Glutamatergic neuron (in vitro differentiated cells): ENCODE measurements at regions not wholly inside any gene's neighbourhood (a gene's known extent, or its start where the extent isn't known, plus 50 kb on each side); places are given as distances from the start of the nearest gene placed in this dataset.

Experiments
- DNase-seq: peaks from one replicate; pipeline ENCODE4 v3.0.0; 2022
- H3K27ac Mint-ChIP-seq: one replicate; pipeline ENCODE4 v1.8.0; 2020; ENCODE audit warnings: mild to moderate bottlenecking, mixed read lengths, inconsistent platforms; ENCODE audit not compliant: unreplicated experiment
- H3K27me3 Mint-ChIP-seq: one replicate; pipeline ENCODE4 v1.8.0; 2020; ENCODE audit warnings: mild to moderate bottlenecking, moderate library complexity, mixed read lengths, inconsistent platforms; ENCODE audit not compliant: unreplicated experiment
- H3K36me3 Mint-ChIP-seq: one replicate; pipeline ENCODE4 v1.8.0; 2020; ENCODE audit warnings: mild to moderate bottlenecking, mixed read lengths, inconsistent platforms; ENCODE audit not compliant: unreplicated experiment
- H3K4me1 Mint-ChIP-seq: one replicate; pipeline ENCODE4 v1.8.0; 2020; ENCODE audit warnings: mild to moderate bottlenecking, low read depth, mixed read lengths, inconsistent platforms; ENCODE audit not compliant: unreplicated experiment
- H3K4me3 Mint-ChIP-seq: one replicate; pipeline ENCODE4 v1.8.0; 2020; ENCODE audit warnings: mild to moderate bottlenecking, mixed read lengths, inconsistent platforms; ENCODE audit not compliant: unreplicated experiment
- H3K9me3 Mint-ChIP-seq: one replicate; pipeline ENCODE4 v1.8.0; 2020; ENCODE audit warnings: mild to moderate bottlenecking, moderate library complexity, mixed read lengths, inconsistent platforms; ENCODE audit not compliant: unreplicated experiment
- TF ChIP-seq, protein P1 (sequence below): fragments of 200-600 bp; sonication (generic); IDR thresholded peaks from one replicate; pipeline ENCODE4 v1.5.0; 2021; ENCODE audit not compliant: partially characterized antibody, unreplicated experiment

DNA sequence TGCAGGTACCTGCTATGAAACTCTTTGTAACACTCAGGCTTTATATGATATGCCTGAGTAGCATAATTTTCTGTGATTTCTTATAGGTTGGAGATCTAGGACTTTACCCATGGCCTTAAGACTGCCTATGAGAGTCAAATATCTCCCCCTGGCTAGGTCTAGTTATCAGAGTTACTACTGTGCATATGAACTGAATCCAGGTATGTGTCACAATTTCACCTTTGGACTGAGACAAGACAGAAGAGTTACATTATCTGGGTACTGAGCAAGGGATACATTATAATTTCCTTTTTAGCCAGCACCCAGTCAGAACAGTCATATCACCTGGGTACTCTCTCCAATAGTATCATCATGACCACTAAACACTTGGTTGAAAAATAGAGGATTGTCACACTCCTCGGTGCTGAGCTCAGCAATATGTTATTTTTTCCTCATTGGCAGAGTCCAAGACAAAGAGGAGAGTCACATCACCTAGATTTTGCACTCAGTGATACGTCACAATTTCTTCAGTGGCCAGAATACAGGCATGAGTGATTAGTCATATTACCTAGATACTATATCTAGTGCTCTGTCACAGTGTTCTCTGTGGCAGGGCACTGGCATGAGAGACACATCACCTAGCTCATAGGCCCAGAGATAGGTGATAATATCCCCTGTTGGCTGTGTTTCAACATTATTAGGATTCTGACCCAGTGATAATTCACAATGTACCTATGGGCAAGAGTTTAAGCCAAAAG, 1027.6 kb upstream of the AMELY start:
- Mint-ChIP-seq H3K4me1 (no peaks in the 10 kb centered on the region), H3K36me3 (no peaks in the 10 kb centered on the region), H3K27me3 (no peaks in the 10 kb centered on the region), H3K27ac (no peak overlapping the region), H3K4me3 (no peak overlapping the region), H3K9me3 (no peaks in the 10 kb centered on the region)
- TF ChIP-seq, protein P1, sequence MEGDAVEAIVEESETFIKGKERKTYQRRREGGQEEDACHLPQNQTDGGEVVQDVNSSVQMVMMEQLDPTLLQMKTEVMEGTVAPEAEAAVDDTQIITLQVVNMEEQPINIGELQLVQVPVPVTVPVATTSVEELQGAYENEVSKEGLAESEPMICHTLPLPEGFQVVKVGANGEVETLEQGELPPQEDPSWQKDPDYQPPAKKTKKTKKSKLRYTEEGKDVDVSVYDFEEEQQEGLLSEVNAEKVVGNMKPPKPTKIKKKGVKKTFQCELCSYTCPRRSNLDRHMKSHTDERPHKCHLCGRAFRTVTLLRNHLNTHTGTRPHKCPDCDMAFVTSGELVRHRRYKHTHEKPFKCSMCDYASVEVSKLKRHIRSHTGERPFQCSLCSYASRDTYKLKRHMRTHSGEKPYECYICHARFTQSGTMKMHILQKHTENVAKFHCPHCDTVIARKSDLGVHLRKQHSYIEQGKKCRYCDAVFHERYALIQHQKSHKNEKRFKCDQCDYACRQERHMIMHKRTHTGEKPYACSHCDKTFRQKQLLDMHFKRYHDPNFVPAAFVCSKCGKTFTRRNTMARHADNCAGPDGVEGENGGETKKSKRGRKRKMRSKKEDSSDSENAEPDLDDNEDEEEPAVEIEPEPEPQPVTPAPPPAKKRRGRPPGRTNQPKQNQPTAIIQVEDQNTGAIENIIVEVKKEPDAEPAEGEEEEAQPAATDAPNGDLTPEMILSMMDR, result no peak
- no peak for DNase-seq

DNA sequence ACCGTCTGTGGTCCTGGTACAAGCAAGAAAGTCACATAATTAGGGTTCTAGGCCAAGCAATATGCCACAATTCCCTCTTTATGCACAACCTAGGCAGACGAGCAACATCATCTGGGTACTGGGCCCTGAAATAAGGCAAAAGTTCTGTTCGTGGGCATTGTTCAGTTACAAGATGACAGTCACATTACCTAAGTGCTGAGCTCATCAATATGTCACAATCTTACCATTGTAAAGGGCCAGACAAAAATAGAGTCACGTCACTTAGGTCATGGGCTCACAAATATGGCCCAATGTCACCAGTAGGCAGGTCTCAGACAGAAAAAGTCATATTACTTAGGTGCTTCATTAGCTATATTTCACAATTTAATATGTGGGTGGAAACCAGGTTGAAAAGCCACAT, 1025.3 kb upstream of the AMELY start:
- no peaks in the 10 kb centered on the region for H3K9me3 Mint-ChIP-seq
- TF ChIP-seq, protein P1, result no peak
- no peak overlapping the region for H3K27ac Mint-ChIP-seq
- H3K4me3 Mint-ChIP-seq, result no peak overlapping the region
- no peaks in the 10 kb centered on the region for H3K27me3 Mint-ChIP-seq
- H3K4me1 Mint-ChIP-seq, result no peaks in the 10 kb centered on the region
- DNase-seq, result no peak
- H3K36me3 Mint-ChIP-seq, result no peaks in the 10 kb centered on the region

GRCh38 chrY:7936046-7936445, 1024.5 kb upstream of the AMELY start:
- H3K27me3 Mint-ChIP-seq, result no peaks in the 10 kb centered on the region
- H3K27ac Mint-ChIP-seq, result no peak overlapping the region
- DNase-seq, result no peak
- H3K9me3 Mint-ChIP-seq, result no peaks in the 10 kb centered on the region
- no peaks in the 10 kb centered on the region for H3K4me1 Mint-ChIP-seq
- TF ChIP-seq, protein P1, result no peak
- no peak overlapping the region for H3K4me3 Mint-ChIP-seq
- H3K36me3 Mint-ChIP-seq, result no peaks in the 10 kb centered on the region

GRCh38 chrY:7935606-7936005, 1024.1 kb upstream of the AMELY start:
- no peaks in the 10 kb centered on the region for H3K4me1 Mint-ChIP-seq
- H3K4me3 Mint-ChIP-seq, result no peak overlapping the region
- TF ChIP-seq, protein P1, result no peak
- H3K9me3 Mint-ChIP-seq, result no peaks in the 10 kb centered on the region
- no peak overlapping the region for H3K27ac Mint-ChIP-seq
- DNase-seq, result no peak
- no peaks in the 10 kb centered on the region for H3K36me3 Mint-ChIP-seq
- no peaks in the 10 kb centered on the region for H3K27me3 Mint-ChIP-seq

GRCh38 chrY:7932424-7932823, 1020.9 kb upstream of the AMELY start:
- Mint-ChIP-seq H3K4me3 (no peak overlapping the region), H3K36me3 (no peaks in the 10 kb centered on the region), H3K27ac (no peak overlapping the region), H3K9me3 (no peaks in the 10 kb centered on the region), H3K27me3 (no peaks in the 10 kb centered on the region), H3K4me1 (no peaks in the 10 kb centered on the region)
- TF ChIP-seq, protein P1, result no peak
- no peak for DNase-seq
